Gastrocnemius medialis (tissue), 4 donors: ENCODE measurements at regions not wholly inside any gene's neighbourhood (a gene's known extent, or its start where the extent isn't known, plus 50 kb on each side); places are given as distances from the start of the nearest gene placed in this dataset.

Experiments
- ATAC-seq, 2 donors: fragments of 150-250 bp; one replicate each; pipeline ENCODE4 v1.9.1; 2016
- DNase-seq, 2 donors: peaks; one replicate each; pipeline ENCODE4 v3.0.0-alpha.2; 2019
- H3K27ac ChIP-seq, 4 donors: fragments of 200-600 bp; sonication (generic); 1 replicate in 1 of 4; 2 replicates in 3 of 4; pipeline ENCODE4 v1.5.1; 2016 to 2018; ENCODE audit warnings: mild to moderate bottlenecking in 2 of 4, moderate library complexity in 1 of 4
- H3K27me3 ChIP-seq, 3 donors: fragments of 200-600 bp; sonication (generic) in 2 of 3; 1 replicate in 1 of 3; 2 replicates in 2 of 3; pipeline versions ENCODE4 v1.5.1 to v1.6.0; 2016 to 2019; ENCODE audit warnings: mild to moderate bottlenecking in 1 of 3, moderate library complexity in 1 of 3
- H3K36me3 ChIP-seq, 2 donors: fragments of 200-600 bp; sonication (generic) in 1 of 2; one replicate each; pipeline ENCODE4 v1.5.1; 2017 to 2018
- H3K4me1 ChIP-seq, 2 donors: fragments of 200-600 bp; sonication (generic) in 1 of 2; one replicate each; pipeline ENCODE4 v1.5.1; 2016 to 2017; ENCODE audit warnings: mild to moderate bottlenecking in 2 of 2
- H3K4me3 ChIP-seq, 4 donors: fragments of 200-600 bp; sonication (generic) in 3 of 4; 1 replicate in 1 of 4; 2 replicates in 3 of 4; pipeline ENCODE4 v1.5.1; 2016 to 2019; ENCODE audit warnings: mild to moderate bottlenecking in 2 of 4
- H3K9me3 ChIP-seq, 3 donors: fragments of 200-600 bp; sonication (generic) in 2 of 3; 1 replicate in 1 of 3; 2 replicates in 2 of 3; pipeline ENCODE4 v1.5.1; 2016 to 2019
- POLR2A ChIP-seq, 2 donors: fragments of 450-650 bp; IDR thresholded peaks; one replicate each; pipeline ENCODE4 v1.6.1; 2017; ENCODE audit warnings: antibody characterized with exemption in 2 of 2, mild to moderate bottlenecking in 2 of 2, moderate library complexity in 2 of 2
- in situ Hi-C, 4 donors: fragments of 200-750 bp; cut with MboI; loops; one replicate each; pipeline versions ENCODE4 v1.15.0 to v1.8.0; 2017; ENCODE audit warnings: low sequenced_read_pairs in 4 of 4
- intact Hi-C: fragments of 100-400 bp; cut with DNase I; formaldehyde crosslinking; loops from one replicate; pipeline ENCODE4 v1.15.1; 2023; ENCODE audit warnings: low total_unique reads
- TF ChIP-seq, protein P1 (sequence below), 5 experiments: fragments of 450-650 bp in 3 of 5; fragments of 200-600 bp in 2 of 5; sonication (generic) in 2 of 5; IDR thresholded peaks in 4 of 5; conservative IDR thresholded peaks in 1 of 5; 1 replicate in 4 of 5; 2 replicates in 1 of 5; pipeline ENCODE4 v1.5.1; 2016 to 2019; ENCODE audit warnings: antibody characterized with exemption in 5 of 5, mild to moderate bottlenecking in 3 of 5, moderate library complexity in 3 of 5

DNA sequence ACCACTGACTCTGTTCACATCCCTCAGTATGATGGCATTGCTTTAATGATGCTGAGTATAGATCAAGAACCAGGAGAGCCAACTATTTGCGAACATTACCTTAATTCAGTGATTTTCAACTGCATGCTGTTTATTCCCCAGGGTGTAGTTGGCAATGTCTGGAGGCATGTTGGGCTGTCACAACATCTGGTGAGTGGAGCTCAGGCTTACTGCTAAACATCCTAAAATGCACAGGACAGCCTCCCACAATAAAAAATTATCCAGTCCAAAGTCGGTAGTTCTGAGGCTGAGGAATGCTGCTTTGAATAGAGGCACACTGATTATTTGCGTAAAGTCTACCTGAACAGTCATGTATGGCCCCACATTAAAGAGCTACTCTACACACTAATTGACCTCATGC lies 94.8 kb upstream of the OPRM1 start:
- intact Hi-C loops (no loop called here), in situ Hi-C loops (no loop called here)
- DNase-seq: no peak
- Histone ChIP-seq H3K4me3 (no peak overlapping the region), H3K27me3 (no peaks in the 10 kb centered on the region), H3K27ac (no peak overlapping the region), H3K9me3 (no peaks in the 10 kb centered on the region), H3K4me1 (no peaks in the 10 kb centered on the region), H3K36me3 (no peaks in the 10 kb centered on the region)
- TF ChIP-seq POLR2A (IDR thresholded peaks at IDR 0.05): no peak
- TF ChIP-seq, protein P1, sequence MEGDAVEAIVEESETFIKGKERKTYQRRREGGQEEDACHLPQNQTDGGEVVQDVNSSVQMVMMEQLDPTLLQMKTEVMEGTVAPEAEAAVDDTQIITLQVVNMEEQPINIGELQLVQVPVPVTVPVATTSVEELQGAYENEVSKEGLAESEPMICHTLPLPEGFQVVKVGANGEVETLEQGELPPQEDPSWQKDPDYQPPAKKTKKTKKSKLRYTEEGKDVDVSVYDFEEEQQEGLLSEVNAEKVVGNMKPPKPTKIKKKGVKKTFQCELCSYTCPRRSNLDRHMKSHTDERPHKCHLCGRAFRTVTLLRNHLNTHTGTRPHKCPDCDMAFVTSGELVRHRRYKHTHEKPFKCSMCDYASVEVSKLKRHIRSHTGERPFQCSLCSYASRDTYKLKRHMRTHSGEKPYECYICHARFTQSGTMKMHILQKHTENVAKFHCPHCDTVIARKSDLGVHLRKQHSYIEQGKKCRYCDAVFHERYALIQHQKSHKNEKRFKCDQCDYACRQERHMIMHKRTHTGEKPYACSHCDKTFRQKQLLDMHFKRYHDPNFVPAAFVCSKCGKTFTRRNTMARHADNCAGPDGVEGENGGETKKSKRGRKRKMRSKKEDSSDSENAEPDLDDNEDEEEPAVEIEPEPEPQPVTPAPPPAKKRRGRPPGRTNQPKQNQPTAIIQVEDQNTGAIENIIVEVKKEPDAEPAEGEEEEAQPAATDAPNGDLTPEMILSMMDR (IDR thresholded peaks at IDR 0.05 in 4 of 5, conservative IDR thresholded peaks at IDR 0.05 in 1 of 5): no peak
- no peak for ATAC-seq

DNA sequence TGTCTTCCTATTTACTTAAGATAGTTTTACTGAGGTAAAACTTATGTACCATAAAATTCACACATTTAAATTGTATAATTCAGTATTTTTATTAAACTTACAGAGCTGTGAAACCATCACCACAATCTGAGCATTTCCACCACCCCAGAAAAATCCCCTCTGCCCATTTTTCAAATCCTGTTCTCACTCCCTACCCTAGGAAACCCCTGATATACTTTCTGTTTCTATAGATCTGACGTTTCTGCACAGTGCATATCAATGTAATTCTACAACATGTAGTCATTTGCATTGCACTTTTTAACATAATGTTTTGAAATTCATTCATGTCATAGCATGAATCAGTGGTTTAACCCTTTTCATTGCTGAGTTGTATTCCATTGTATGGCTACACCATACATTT lies 96.7 kb upstream of the OPRM1 start:
- H3K4me1 ChIP-seq: no peaks in the 10 kb centered on the region
- H3K36me3 ChIP-seq: no peaks in the 10 kb centered on the region
- H3K27ac ChIP-seq: no peak overlapping the region
- intact Hi-C loops (no loop called here), in situ Hi-C loops (no loop called here)
- TF ChIP-seq, protein P1 (IDR thresholded peaks at IDR 0.05 in 4 of 5, conservative IDR thresholded peaks at IDR 0.05 in 1 of 5): no peak
- no peak for TF ChIP-seq POLR2A (IDR thresholded peaks at IDR 0.05)
- H3K27me3 ChIP-seq: no peaks in the 10 kb centered on the region
- no peak overlapping the region for H3K4me3 ChIP-seq
- ATAC-seq: no peak
- DNase-seq: no peak
- no peaks in the 10 kb centered on the region for H3K9me3 ChIP-seq

DNA sequence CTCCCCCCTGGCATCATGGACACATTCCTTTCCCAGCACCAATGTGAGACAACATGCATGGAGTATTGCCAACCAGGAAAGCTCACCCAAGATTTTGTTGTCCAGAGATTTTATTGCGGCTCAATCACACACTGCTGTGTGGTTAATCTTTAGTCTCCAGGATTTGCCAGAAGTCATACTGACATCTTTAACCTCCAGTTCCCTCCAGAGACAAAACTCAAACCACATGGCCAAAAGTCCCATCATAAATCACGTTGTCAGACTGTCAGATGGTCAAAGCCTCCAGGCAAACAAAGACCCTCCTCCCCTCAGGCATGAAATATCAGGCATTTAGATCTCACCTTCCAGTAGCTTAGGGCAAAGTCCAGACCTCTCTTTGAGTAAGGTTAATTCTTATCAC lies 97.3 kb upstream of the OPRM1 start:
- intact Hi-C loops (no loop called here), in situ Hi-C loops (no loop called here)
- Histone ChIP-seq H3K27ac (no peak overlapping the region), H3K4me3 (no peak overlapping the region), H3K27me3 (no peaks in the 10 kb centered on the region), H3K36me3 (no peaks in the 10 kb centered on the region), H3K9me3 (no peaks in the 10 kb centered on the region), H3K4me1 (no peaks in the 10 kb centered on the region)
- no peak for TF ChIP-seq POLR2A (IDR thresholded peaks at IDR 0.05)
- TF ChIP-seq, protein P1 (IDR thresholded peaks at IDR 0.05 in 4 of 5, conservative IDR thresholded peaks at IDR 0.05 in 1 of 5): no peak
- DNase-seq (no peak), ATAC-seq (no peak)

DNA sequence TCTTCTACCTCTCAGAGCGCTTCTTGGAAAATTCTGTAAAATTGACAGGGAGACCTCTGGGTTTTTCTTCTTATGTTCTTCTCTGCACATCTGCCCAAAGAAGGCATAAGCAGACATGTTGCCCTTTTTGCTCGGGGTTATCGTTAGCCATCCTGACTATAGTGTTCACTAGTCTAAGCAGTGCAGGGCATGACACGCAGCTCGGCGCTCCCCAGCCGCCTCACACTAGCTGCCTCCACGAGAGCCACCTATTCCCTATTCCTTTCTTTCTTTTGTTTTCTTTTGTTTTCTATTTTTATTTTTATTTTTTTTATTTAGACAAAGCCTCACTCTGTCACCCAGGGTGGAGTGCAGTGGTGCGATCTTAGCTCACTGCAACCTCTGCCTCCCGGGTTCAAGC lies 100.2 kb upstream of the OPRM1 start:
- ATAC-seq (no peak), DNase-seq (no peak)
- Histone ChIP-seq H3K9me3 (no peaks in the 10 kb centered on the region), H3K27ac (no peak overlapping the region), H3K36me3 (no peaks in the 10 kb centered on the region), H3K4me1 (no peaks in the 10 kb centered on the region), H3K27me3 (no peaks in the 10 kb centered on the region), H3K4me3 (no peak overlapping the region)
- TF ChIP-seq, protein P1 (IDR thresholded peaks at IDR 0.05 in 4 of 5, conservative IDR thresholded peaks at IDR 0.05 in 1 of 5): no peak
- TF ChIP-seq POLR2A (IDR thresholded peaks at IDR 0.05): no peak
- intact Hi-C loops (no loop called here), in situ Hi-C loops (no loop called here)

DNA sequence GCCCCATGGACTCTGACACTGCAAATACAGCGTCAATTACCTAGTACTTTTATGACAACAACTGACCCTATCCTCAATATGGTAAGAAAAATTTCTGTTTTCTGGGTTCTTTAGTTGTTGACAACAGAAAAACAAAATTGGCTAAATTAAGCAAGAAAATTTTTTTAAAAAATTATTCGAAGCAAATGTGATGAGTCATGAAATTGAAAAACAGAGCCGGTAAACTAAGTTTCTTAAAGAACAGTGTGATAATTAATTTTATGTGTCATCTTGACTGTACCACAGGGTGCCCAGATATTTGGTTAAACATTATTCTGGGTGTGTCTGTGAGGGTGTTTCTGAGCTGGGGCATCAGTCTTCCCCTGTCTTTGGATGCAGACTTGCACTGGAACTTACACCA lies 107.6 kb upstream of the OPRM1 start:
- intact Hi-C loops: no loop called here
- H3K27me3 ChIP-seq: no peaks in the 10 kb centered on the region
- H3K9me3 ChIP-seq: no peaks in the 10 kb centered on the region
- no peaks in the 10 kb centered on the region for H3K4me1 ChIP-seq
- H3K27ac ChIP-seq: no peak overlapping the region
- no peaks in the 10 kb centered on the region for H3K36me3 ChIP-seq
- in situ Hi-C loops: no loop called here
- H3K4me3 ChIP-seq: no peak overlapping the region
- no peak for ATAC-seq
- no peak for DNase-seq
- TF ChIP-seq, protein P1 (IDR thresholded peaks at IDR 0.05 in 4 of 5, conservative IDR thresholded peaks at IDR 0.05 in 1 of 5): no peak
- no peak for TF ChIP-seq POLR2A (IDR thresholded peaks at IDR 0.05)
